HFF-Myc (cell line): ENCODE measurements at regions not wholly inside any gene's neighbourhood (a gene's known extent, or its start where the extent isn't known, plus 50 kb on each side); places are given as distances from the start of the nearest gene placed in this dataset.
"Not testable (repeated sequence)": the region's sequence is repeated elsewhere in the genome, so short reads cannot be mapped to it uniquely, and the experiment has no call there.

Source experiments
- DNase-seq: peaks from one replicate; pipeline ENCODE4 v3.0.0-alpha.2; 2011; ENCODE audit warnings: low read depth; ENCODE audit errors: extremely low read depth
- H3K4me3 ChIP-seq: replicated peaks from 2 replicates; pipeline ENCODE4 v1.5.1; 2011; ENCODE audit warnings: low read depth, mild to moderate bottlenecking, control low read depth, low read length
- CTCF ChIP-seq: IDR thresholded peaks from 2 replicates; pipeline ENCODE4 v1.5.1; 2012; ENCODE audit warnings: mild to moderate bottlenecking, low read depth, low read length, control low read depth; ENCODE audit errors: missing control alignments

GRCh38 chr4:159946983-159947615 is 844.2 kb downstream of the RAPGEF2 start:
- no peak overlapping the region for H3K4me3 ChIP-seq
- peak; percentile 20 for DNase-seq
- TF ChIP-seq CTCF = peak; percentile 46

GRCh38 chr4:159950707-159951106 is 847.8 kb downstream of the RAPGEF2 start:
- no peak overlapping the region for H3K4me3 ChIP-seq
- no peak for DNase-seq
- no peak for TF ChIP-seq CTCF

GRCh38 chr4:159966746-159967145 is 863.9 kb downstream of the RAPGEF2 start:
- no peak for TF ChIP-seq CTCF
- DNase-seq = no peak
- H3K4me3 ChIP-seq = no peak overlapping the region

GRCh38 chr4:159976871-159977482 is 874.1 kb downstream of the RAPGEF2 start:
- DNase-seq, H3K4me3 ChIP-seq: not testable (repeated sequence)

GRCh38 chr4:159977907-159978617 is 875.2 kb downstream of the RAPGEF2 start:
- no peak for DNase-seq
- no peak overlapping the region for H3K4me3 ChIP-seq
- no peak for TF ChIP-seq CTCF

- no peak overlapping the region for H3K4me3 ChIP-seq
- no peak for DNase-seq
- no peak for TF ChIP-seq CTCF
Observed at GRCh38 chr4:159979351-159979750, 876.5 kb downstream of the RAPGEF2 start.

GRCh38 chr4:159979953-159980352 is 877.1 kb downstream of the RAPGEF2 start:
- no peak for DNase-seq
- no peak for TF ChIP-seq CTCF
- no peak overlapping the region for H3K4me3 ChIP-seq
